GM23338 (cell line): ENCODE measurements at regions not wholly inside any gene's neighbourhood (a gene's known extent, or its start where the extent isn't known, plus 50 kb on each side); places are given as distances from the start of the nearest gene placed in this dataset.

Experiments
- ATAC-seq: fragments of 200-7000 bp; cut with Tn5 transposase; 3 replicates; pipeline ENCODE4 v1.9.1; 2020
- DNase-seq: peaks from one replicate; pipeline ENCODE4 v3.0.0-alpha.2; 2015; ENCODE audit warnings: low spot score
- H2AFZ ChIP-seq: fragments of 200-600 bp; sonication (generic); 2 replicates; pipeline ENCODE4 v1.8.0; 2016; ENCODE audit warnings: antibody characterized with exemption, mild to moderate bottlenecking, moderate library complexity
- H3F3A ChIP-seq: fragments of 200-600 bp; sonication (generic); replicated peaks from 2 replicates; pipeline ENCODE4 v1.8.0; 2017; ENCODE audit warnings: antibody characterized with exemption, mixed run types, low read depth
- H3K27ac ChIP-seq: fragments of 200-600 bp; sonication (generic); 2 replicates; pipeline ENCODE4 v1.6.1; 2016; ENCODE audit warnings: low read depth
- H3K27me3 ChIP-seq: fragments of 200-600 bp; sonication (generic); 2 replicates; pipeline ENCODE4 v1.8.0; 2016; ENCODE audit warnings: mild to moderate bottlenecking, mixed run types, moderate library complexity; ENCODE audit not compliant: insufficient read depth
- H3K36me3 ChIP-seq: fragments of 200-600 bp; sonication (generic); 2 replicates; pipeline ENCODE4 v1.8.0; 2016; ENCODE audit warnings: mild to moderate bottlenecking; ENCODE audit not compliant: insufficient read depth
- H3K4me1 ChIP-seq: fragments of 200-600 bp; sonication (generic); 2 replicates; pipeline ENCODE4 v1.8.0; 2016; ENCODE audit warnings: mild to moderate bottlenecking, moderate library complexity; ENCODE audit not compliant: insufficient read depth
- H3K4me2 ChIP-seq: fragments of 200-600 bp; sonication (generic); 2 replicates; pipeline ENCODE4 v1.7.1; 2017; ENCODE audit warnings: mixed run types
- H3K4me3 ChIP-seq: fragments of 200-600 bp; sonication (generic); 2 replicates; pipeline ENCODE4 v1.6.1; 2016; ENCODE audit warnings: mixed run types
- H3K79me2 ChIP-seq: fragments of 200-600 bp; sonication (generic); replicated peaks from 2 replicates; pipeline ENCODE4 v1.8.0; 2017; ENCODE audit warnings: mild to moderate bottlenecking; ENCODE audit not compliant: insufficient read depth
- H3K9me2 ChIP-seq: fragments of 200-600 bp; sonication (generic); 2 replicates; pipeline ENCODE4 v1.8.0; 2017; ENCODE audit not compliant: insufficient read depth
- H4K20me1 ChIP-seq: fragments of 200-600 bp; sonication (generic); replicated peaks from 2 replicates; pipeline ENCODE4 v1.8.0; 2017; ENCODE audit warnings: mild to moderate bottlenecking; ENCODE audit not compliant: insufficient read depth
- H3K27ac Mint-ChIP-seq: 2 replicates; pipeline ENCODE4 v1.8.0; 2020; ENCODE audit warnings: inconsistent platforms, mild to moderate bottlenecking, moderate library complexity, mixed read lengths
- H3K27me3 Mint-ChIP-seq: 3 replicates; pipeline ENCODE4 v1.8.0; 2022; ENCODE audit warnings: low read depth, mild to moderate bottlenecking, moderate library complexity, mixed read lengths, inconsistent platforms; ENCODE audit not compliant: insufficient read depth, poor library complexity
- H3K36me3 Mint-ChIP-seq: 3 replicates; pipeline ENCODE4 v1.8.0; 2021; ENCODE audit warnings: low read depth, mild to moderate bottlenecking, inconsistent platforms, moderate library complexity, mixed read lengths
- H3K4me1 Mint-ChIP-seq: 3 replicates; pipeline ENCODE4 v1.8.0; 2020; ENCODE audit warnings: mild to moderate bottlenecking, inconsistent platforms, mixed read lengths
- H3K4me3 Mint-ChIP-seq: 3 replicates; pipeline ENCODE4 v1.8.0; 2021; ENCODE audit warnings: moderate library complexity, mild to moderate bottlenecking, inconsistent platforms, mixed read lengths
- H3K9me3 Mint-ChIP-seq: 3 replicates; pipeline ENCODE4 v1.8.0; 2020; ENCODE audit warnings: moderate library complexity, mild to moderate bottlenecking, inconsistent platforms, mixed read lengths
- CREB1 ChIP-seq: fragments of 250-450 bp; sonication (Bioruptor Pico); IDR thresholded peaks from 2 replicates; pipeline ENCODE4 v1.5.0; 2020; ENCODE audit warnings: low read depth, mild to moderate bottlenecking, moderate library complexity
- EZH2 ChIP-seq: fragments of 200-600 bp; sonication (generic); IDR thresholded peaks from one replicate; pipeline ENCODE4 v1.8.0; 2017; ENCODE audit warnings: antibody characterized with exemption, mild to moderate bottlenecking, low read depth; ENCODE audit not compliant: unreplicated experiment
- EZH2phosphoT487 ChIP-seq: fragments of 200-600 bp; sonication (generic); IDR thresholded peaks from one replicate; pipeline ENCODE4 v1.8.1; 2018; ENCODE audit warnings: antibody characterized with exemption; ENCODE audit not compliant: unreplicated experiment
- JUNB ChIP-seq: IDR thresholded peaks from one replicate; pipeline ENCODE4 v1.6.1; 2016; ENCODE audit warnings: antibody characterized with exemption; ENCODE audit not compliant: unreplicated experiment
- NANOG ChIP-seq: IDR thresholded peaks from 2 replicates; pipeline ENCODE4 v1.6.1; 2016; ENCODE audit warnings: antibody characterized with exemption, borderline replicate concordance
- POLR2AphosphoS5 ChIP-seq: IDR thresholded peaks from 2 replicates; pipeline ENCODE4 v1.6.1; 2016; ENCODE audit warnings: antibody characterized with exemption, low read depth
- STAT1 ChIP-seq: IDR thresholded peaks from one replicate; pipeline ENCODE4 v1.6.1; 2016; ENCODE audit warnings: antibody characterized with exemption; ENCODE audit not compliant: unreplicated experiment
- ZNF114 ChIP-seq: fragments of 250-450 bp; sonication (Bioruptor Pico); IDR thresholded peaks from 2 replicates; pipeline ENCODE4 v1.5.0; 2020; ENCODE audit warnings: mild to moderate bottlenecking, moderate library complexity
- ZNF331 ChIP-seq: fragments of 250-450 bp; sonication (Bioruptor Pico); IDR thresholded peaks from 2 replicates; pipeline ENCODE4 v1.5.0; 2020; ENCODE audit warnings: low read depth, mild to moderate bottlenecking, moderate library complexity
- TF ChIP-seq, protein P1 (sequence below): fragments of 250-450 bp; sonication (Bioruptor Pico); IDR thresholded peaks from 2 replicates; pipeline ENCODE4 v1.5.0; 2020; ENCODE audit warnings: mild to moderate bottlenecking, moderate library complexity
- TF ChIP-seq, protein P2 (sequence below): IDR thresholded peaks from one replicate; pipeline ENCODE4 v1.6.1; 2018; ENCODE audit warnings: antibody characterized with exemption; ENCODE audit not compliant: unreplicated experiment
- TF ChIP-seq, protein P3 (sequence below), 2 experiments: fragments of 200-600 bp in 1 of 2; sonication (generic) in 1 of 2; conservative IDR thresholded peaks; 2 replicates each; pipeline versions ENCODE4 v1.5.1 to v1.6.1; 2016 to 2017; ENCODE audit warnings: antibody characterized with exemption in 2 of 2, low read depth in 2 of 2, mild to moderate bottlenecking in 2 of 2, moderate library complexity in 1 of 2
- TF ChIP-seq, protein P4 (sequence below): IDR thresholded peaks from 2 replicates; pipeline ENCODE4 v1.6.1; 2016; ENCODE audit warnings: antibody characterized with exemption

DNA sequence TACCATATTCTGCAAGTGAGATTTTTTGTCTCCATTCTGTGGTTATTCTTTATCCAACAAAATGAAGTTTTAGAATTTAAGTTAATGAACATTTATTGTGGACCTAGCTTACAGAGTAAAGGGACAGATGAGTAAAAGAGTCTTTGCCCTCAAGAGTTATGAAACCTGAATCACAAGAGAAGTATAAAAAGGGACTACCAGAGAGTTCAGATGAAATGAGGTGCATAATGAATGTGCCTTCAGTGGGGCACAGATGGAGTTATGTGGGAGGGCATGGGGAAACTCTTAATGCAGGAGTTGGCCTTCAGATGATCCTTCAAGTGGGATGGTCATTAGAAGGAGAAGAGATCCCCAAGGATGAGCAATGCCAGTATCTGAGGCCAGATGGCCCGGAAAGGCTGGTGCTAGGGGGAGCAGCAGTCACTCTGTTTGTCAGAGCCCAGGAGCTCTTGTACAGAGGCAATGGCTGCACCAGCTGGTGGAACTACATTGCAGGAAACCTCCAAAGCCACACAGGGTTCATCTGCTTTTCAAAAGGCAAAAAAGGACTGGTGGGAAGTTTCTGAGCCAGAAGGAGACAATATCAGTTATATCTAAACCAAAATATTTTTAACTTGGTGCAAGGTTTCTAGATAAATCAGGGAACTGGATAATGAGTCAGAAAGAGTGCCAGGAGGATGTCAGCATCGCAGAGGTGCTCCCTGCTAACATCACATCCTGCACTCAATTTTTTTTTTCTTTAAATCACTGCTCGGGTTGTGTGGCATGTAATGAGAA is 162.0 kb downstream of the KLF6 start:
- peaks cover 6% of the 10 kb centered on the region for H3K9me2 ChIP-seq
- 0 out of 2 replicates have a peak overlapping the region, but pooled peaks have one; percentile 37 for H3K4me2 ChIP-seq
- H2AFZ ChIP-seq, result peak overlapping the region; percentile 20; the same call in 1 of the 2 replicates
- H3K36me3 ChIP-seq, result no peaks in the 10 kb centered on the region
- peaks cover 26% of the 10 kb centered on the region; the same call in 1 of the 2 replicates for H3K4me1 ChIP-seq
- ATAC-seq (no peak), DNase-seq (no peak)
- H3K79me2 ChIP-seq, result no peaks in the 10 kb centered on the region
- Mint-ChIP-seq H3K4me3 (no peak overlapping the region), H3K36me3 (peaks cover 25% of the 10 kb centered on the region; the same call in 2 of the 3 replicates), H3K4me1 (peaks cover 34% of the 10 kb centered on the region), H3K27me3 (peaks cover 4% of the 10 kb centered on the region), H3K9me3 (peaks cover 34% of the 10 kb centered on the region), H3K27ac (no peak overlapping the region)
- H3F3A ChIP-seq, result no peaks in the 10 kb centered on the region
- H4K20me1 ChIP-seq, result no peaks in the 10 kb centered on the region
- no peak overlapping the region for H3K4me3 ChIP-seq
- TF ChIP-seq, protein P1, sequence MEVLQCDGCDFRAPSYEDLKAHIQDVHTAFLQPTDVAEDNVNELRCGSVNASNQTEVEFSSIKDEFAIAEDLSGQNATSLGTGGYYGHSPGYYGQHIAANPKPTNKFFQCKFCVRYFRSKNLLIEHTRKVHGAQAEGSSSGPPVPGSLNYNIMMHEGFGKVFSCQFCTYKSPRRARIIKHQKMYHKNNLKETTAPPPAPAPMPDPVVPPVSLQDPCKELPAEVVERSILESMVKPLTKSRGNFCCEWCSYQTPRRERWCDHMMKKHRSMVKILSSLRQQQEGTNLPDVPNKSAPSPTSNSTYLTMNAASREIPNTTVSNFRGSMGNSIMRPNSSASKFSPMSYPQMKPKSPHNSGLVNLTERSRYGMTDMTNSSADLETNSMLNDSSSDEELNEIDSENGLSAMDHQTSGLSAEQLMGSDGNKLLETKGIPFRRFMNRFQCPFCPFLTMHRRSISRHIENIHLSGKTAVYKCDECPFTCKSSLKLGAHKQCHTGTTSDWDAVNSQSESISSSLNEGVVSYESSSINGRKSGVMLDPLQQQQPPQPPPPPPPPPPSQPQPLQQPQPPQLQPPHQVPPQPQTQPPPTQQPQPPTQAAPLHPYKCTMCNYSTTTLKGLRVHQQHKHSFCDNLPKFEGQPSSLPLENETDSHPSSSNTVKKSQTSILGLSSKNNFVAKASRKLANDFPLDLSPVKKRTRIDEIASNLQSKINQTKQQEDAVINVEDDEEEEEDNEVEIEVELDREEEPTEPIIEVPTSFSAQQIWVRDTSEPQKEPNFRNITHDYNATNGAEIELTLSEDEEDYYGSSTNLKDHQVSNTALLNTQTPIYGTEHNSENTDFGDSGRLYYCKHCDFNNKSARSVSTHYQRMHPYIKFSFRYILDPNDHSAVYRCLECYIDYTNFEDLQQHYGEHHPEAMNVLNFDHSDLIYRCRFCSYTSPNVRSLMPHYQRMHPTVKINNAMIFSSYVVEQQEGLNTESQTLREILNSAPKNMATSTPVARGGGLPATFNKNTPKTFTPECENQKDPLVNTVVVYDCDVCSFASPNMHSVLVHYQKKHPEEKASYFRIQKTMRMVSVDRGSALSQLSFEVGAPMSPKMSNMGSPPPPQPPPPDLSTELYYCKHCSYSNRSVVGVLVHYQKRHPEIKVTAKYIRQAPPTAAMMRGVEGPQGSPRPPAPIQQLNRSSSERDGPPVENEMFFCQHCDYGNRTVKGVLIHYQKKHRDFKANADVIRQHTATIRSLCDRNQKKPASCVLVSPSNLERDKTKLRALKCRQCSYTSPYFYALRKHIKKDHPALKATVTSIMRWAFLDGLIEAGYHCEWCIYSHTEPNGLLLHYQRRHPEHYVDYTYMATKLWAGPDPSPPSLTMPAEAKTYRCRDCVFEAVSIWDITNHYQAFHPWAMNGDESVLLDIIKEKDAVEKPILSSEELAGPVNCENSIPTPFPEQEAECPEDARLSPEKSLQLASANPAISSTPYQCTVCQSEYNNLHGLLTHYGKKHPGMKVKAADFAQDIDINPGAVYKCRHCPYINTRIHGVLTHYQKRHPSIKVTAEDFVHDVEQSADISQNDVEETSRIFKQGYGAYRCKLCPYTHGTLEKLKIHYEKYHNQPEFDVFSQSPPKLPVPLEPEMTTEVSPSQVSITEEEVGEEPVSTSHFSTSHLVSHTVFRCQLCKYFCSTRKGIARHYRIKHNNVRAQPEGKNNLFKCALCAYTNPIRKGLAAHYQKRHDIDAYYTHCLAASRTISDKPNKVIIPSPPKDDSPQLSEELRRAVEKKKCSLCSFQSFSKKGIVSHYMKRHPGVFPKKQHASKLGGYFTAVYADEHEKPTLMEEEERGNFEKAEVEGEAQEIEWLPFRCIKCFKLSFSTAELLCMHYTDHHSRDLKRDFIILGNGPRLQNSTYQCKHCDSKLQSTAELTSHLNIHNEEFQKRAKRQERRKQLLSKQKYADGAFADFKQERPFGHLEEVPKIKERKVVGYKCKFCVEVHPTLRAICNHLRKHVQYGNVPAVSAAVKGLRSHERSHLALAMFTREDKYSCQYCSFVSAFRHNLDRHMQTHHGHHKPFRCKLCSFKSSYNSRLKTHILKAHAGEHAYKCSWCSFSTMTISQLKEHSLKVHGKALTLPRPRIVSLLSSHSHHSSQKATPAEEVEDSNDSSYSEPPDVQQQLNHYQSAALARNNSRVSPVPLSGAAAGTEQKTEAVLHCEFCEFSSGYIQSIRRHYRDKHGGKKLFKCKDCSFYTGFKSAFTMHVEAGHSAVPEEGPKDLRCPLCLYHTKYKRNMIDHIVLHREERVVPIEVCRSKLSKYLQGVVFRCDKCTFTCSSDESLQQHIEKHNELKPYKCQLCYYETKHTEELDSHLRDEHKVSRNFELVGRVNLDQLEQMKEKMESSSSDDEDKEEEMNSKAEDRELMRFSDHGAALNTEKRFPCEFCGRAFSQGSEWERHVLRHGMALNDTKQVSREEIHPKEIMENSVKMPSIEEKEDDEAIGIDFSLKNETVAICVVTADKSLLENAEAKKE, result no peak
- TF ChIP-seq EZH2phosphoT487, result no peak
- TF ChIP-seq JUNB, result no peak
- no peak for TF ChIP-seq ZNF114 (CRISPR knock-in tag)
- TF ChIP-seq CREB1 (CRISPR knock-in tag), result no peak
- TF ChIP-seq POLR2AphosphoS5, result no peak
- no peak for TF ChIP-seq ZNF331 (CRISPR knock-in tag)
- TF ChIP-seq STAT1, result no peak
- TF ChIP-seq EZH2, result no peak
- TF ChIP-seq, protein P2, sequence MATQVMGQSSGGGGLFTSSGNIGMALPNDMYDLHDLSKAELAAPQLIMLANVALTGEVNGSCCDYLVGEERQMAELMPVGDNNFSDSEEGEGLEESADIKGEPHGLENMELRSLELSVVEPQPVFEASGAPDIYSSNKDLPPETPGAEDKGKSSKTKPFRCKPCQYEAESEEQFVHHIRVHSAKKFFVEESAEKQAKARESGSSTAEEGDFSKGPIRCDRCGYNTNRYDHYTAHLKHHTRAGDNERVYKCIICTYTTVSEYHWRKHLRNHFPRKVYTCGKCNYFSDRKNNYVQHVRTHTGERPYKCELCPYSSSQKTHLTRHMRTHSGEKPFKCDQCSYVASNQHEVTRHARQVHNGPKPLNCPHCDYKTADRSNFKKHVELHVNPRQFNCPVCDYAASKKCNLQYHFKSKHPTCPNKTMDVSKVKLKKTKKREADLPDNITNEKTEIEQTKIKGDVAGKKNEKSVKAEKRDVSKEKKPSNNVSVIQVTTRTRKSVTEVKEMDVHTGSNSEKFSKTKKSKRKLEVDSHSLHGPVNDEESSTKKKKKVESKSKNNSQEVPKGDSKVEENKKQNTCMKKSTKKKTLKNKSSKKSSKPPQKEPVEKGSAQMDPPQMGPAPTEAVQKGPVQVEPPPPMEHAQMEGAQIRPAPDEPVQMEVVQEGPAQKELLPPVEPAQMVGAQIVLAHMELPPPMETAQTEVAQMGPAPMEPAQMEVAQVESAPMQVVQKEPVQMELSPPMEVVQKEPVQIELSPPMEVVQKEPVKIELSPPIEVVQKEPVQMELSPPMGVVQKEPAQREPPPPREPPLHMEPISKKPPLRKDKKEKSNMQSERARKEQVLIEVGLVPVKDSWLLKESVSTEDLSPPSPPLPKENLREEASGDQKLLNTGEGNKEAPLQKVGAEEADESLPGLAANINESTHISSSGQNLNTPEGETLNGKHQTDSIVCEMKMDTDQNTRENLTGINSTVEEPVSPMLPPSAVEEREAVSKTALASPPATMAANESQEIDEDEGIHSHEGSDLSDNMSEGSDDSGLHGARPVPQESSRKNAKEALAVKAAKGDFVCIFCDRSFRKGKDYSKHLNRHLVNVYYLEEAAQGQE, result no peak
- TF ChIP-seq NANOG, result no peak
- TF ChIP-seq, protein P3, sequence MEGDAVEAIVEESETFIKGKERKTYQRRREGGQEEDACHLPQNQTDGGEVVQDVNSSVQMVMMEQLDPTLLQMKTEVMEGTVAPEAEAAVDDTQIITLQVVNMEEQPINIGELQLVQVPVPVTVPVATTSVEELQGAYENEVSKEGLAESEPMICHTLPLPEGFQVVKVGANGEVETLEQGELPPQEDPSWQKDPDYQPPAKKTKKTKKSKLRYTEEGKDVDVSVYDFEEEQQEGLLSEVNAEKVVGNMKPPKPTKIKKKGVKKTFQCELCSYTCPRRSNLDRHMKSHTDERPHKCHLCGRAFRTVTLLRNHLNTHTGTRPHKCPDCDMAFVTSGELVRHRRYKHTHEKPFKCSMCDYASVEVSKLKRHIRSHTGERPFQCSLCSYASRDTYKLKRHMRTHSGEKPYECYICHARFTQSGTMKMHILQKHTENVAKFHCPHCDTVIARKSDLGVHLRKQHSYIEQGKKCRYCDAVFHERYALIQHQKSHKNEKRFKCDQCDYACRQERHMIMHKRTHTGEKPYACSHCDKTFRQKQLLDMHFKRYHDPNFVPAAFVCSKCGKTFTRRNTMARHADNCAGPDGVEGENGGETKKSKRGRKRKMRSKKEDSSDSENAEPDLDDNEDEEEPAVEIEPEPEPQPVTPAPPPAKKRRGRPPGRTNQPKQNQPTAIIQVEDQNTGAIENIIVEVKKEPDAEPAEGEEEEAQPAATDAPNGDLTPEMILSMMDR (conservative IDR thresholded peaks at IDR 0.05; ENCODE audit: low read depth in 2 of 2), result no peak
- TF ChIP-seq, protein P4, sequence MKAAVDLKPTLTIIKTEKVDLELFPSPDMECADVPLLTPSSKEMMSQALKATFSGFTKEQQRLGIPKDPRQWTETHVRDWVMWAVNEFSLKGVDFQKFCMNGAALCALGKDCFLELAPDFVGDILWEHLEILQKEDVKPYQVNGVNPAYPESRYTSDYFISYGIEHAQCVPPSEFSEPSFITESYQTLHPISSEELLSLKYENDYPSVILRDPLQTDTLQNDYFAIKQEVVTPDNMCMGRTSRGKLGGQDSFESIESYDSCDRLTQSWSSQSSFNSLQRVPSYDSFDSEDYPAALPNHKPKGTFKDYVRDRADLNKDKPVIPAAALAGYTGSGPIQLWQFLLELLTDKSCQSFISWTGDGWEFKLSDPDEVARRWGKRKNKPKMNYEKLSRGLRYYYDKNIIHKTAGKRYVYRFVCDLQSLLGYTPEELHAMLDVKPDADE, result no peak
- peak overlapping the region; percentile 70; the same call in 1 of the 2 replicates for H3K27ac ChIP-seq
- no peaks in the 10 kb centered on the region for H3K27me3 ChIP-seq
